GM18858 (cell line): ENCODE measurements at regions not wholly inside any gene's neighbourhood (a gene's known extent, or its start where the extent isn't known, plus 50 kb on each side); places are given as distances from the start of the nearest gene placed in this dataset.
"Not testable (repeated sequence)": the region's sequence is repeated elsewhere in the genome, so short reads cannot be mapped to it uniquely, and the experiment has no call there.

Experiments used
- ATAC-seq: cut with Tn5 transposase; IDR thresholded peaks from one replicate; pipeline ENCODE4 v1.9.1; 2021; ENCODE audit not compliant: unreplicated experiment

DNA sequence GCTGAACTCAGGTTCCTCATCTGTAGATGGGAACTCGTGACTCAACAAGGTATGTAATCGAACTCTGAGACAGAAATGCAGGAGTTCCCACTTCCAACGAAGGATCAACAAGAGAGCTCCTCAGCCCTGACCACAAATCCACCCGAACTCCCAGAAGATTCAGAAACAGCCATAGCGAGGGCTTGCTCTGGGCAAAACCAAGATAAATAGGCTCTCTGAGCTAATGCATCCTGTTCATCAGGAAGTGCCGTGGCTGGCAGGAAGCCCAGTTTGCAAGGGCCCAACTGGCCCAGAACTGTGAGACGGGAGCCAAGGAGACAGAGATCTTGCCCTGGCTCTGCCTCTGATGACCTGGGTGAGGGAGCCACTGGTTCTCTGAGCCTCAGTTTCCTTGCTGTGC, 141.7 kb upstream of the PFKP start:
- no peak for ATAC-seq

DNA sequence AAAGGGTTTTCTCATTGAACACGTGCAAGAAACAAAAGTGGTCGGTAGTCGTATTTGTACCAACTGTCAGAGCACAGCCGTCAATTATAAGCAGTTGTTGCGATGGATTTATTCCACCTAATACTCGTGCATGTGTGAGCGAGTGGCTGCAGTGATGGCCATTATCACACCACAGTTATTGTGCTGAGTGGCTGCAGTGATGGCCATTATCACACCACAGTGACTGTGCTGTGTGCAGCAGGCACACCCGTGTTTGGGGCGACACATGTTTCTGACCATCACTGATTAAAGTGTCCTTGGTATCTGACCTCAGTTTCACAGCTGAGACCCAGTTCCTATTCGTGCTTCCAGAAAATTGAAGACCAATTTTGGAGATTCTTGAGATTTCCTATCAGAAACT, 142.9 kb upstream of the PFKP start:
- ATAC-seq, result no peak

DNA sequence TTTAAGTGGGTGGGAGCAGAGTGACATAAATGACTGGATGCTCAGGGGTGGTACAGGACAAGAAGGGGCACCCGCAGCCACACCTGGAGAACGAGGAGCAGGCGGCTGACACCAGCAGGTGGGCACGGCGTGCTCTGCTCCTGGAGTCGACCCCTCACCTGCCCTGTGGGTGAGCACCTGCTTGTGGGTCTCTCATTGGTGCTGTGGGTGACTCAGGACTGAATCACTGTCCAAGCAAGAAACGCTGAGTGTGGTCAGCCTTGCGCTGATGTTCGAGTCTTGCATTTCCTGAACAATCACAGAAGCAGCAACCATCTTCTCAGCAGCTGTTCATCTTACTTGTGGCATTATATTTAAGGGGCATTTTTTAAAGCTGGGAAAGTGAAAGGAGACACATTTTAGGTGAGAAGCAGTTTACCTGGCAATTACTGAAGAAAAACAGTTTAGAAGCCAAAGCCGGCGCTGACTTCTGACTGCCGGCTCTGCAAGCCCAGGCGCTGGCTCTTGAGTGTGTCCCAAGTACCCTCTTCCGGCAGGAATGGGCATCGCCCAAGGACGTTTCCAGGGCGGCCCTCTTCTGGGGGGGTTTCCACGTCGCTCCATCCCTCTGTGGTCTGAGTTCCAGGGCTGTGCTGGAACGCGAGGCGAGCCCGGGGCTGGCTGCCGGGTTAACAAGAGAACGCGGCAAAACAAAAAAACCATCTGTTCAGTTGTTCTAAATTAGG, 145.2 kb upstream of the PFKP start:
- ATAC-seq, result no peak

DNA sequence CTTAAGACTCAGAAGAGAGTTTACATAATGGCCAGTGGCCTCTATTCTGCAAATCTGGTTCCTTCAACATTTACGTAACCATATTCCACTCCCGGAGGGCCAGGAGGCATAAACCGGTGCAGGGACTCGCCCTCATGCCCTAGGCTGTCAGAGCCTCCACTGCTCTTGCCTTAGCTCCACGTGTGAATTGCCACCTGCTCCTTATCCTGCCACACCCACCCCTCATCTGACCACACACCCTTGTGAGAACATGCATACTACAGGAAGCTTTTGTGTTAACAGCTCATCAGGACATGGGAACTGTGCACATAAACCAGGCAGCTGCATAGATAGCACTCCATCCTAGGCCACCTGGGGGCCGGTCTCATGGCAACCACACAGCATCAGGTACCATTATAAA, 146.7 kb upstream of the PFKP start:
- no peak for ATAC-seq

DNA sequence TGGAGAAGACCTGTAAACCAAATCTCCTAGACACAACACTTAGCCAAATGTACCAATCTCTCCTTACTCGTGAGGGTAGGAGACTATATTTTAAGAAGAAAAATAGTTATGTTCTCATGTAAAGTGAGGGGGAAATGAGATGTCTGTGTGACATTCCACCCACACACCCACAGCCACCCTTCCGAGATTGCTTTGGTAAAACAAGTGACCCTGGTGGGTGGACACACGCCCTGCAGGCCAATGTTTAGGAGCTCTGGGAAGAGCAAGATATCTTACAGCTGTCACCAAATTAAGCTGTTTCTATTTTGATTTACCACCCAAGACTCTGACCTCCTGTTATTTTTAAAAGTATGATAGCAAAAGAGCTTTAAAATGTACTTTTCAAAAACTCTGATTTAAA, 147.2 kb upstream of the PFKP start:
- ATAC-seq, result no peak

DNA sequence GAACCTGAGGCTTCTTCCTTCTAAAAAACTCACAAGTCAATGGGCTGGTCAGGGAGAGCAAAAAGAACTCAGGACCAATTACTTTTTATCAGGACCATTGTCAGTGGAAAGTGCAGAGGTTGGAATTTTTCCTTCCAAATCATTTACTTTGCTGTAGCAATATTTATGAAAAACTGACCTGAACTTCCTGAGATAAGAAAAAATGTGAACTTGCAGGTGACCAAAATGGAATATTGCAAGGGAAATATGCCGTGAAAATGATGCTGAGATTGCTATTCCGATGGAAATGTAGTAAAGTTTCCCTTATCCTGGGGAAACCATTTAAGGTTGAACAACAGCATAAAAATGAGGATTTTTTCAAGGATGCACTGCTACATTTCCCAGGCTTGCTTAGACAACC, 148.3 kb upstream of the PFKP start:
- no peak for ATAC-seq

DNA sequence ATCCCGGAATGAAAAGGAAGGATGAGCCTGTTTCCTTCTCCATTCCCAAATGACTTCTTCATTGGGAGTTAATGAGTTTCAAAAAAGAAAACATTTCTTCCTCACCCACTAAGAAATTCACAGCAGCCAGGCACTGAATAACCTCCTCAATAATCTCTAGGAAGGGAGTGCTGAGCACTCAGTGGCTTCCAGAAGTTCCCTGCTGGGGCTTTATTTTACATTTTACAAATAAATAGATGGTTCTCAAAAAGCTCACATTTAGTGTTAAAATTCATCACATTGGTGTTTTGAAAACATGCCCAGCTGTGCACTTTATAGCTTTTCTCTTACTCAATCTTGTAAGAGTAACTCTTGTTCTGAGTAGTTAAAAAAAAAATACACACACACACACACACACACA, 148.9 kb upstream of the PFKP start:
- ATAC-seq, result no peak

DNA sequence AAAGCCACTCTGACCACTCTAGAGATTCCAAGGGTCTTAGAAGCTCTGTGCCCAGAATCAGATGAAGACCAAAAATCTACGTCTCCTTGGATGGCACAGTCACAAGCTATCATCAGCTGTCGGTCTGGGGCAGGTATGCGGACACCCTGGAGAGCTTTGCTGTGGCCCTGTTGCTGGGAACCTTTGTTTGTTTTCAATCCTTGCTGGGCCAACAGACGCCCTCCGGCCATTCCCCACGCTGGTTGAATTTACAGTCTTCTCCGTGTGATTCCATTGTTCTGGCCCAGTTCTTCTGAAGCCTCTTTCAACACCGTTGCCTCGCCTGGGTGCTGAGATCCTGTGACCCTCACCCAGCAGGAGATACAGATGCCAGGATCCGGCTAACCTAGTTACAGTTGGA, 149.4 kb upstream of the PFKP start:
- no peak for ATAC-seq

DNA sequence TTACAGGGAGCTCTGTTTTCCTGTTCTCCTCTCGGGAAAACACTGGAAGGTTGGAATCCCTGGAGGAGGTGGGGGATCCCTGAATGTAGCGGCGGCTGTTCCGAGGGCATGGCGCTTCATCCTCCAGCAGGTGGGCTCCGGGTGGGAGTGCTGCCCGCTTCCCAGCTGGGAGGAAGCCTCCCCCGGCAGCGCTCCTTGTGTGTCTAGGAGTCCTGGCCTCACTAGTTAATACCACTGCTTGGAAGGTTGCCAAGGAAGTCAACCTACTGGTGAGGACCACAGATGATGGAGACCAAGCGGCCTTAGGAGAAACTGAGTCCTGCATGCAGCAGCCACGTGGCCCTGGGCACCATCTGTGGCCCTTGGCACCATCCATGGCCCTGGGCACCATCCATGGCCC, 151.9 kb upstream of the PFKP start:
- no peak for ATAC-seq

DNA sequence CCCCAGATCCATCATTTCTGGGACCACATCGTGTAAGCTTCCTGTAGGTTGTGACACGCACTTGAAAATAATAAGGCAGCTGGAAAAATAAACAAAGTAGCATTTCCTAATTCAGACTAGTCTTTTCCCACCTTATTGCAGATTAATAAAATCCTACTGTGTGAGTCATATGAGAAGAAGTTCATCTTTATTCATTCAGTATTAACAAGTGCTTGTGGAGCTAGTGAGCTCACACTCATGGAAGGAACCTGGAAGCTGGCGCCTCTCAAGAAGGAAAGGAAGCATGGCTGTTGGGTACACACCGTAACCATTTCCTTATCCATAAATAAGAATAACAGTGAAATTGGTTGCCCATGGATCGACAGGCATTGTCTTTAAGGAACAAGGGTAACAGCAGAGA, 152.6 kb upstream of the PFKP start:
- no peak for ATAC-seq

DNA sequence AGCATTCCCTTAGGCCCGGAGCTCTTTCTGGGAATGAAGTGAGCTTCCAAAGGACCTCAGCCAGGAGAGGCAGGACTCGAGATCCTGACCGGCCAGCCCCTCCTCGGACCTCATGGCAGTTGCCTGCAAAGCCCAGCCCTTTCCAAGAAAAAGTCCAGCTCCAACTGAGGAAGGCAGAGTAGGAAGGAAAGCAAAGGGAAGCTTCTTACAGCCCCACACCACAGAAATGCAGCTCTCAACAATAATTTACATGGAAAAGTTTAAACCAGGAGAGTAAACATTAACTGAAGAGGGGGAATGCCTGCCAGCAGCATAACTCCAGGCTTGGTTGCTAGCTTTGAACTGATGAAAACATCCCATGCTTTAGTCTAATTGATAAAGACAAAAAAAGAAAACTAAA, 153.9 kb upstream of the PFKP start:
- no peak for ATAC-seq

DNA sequence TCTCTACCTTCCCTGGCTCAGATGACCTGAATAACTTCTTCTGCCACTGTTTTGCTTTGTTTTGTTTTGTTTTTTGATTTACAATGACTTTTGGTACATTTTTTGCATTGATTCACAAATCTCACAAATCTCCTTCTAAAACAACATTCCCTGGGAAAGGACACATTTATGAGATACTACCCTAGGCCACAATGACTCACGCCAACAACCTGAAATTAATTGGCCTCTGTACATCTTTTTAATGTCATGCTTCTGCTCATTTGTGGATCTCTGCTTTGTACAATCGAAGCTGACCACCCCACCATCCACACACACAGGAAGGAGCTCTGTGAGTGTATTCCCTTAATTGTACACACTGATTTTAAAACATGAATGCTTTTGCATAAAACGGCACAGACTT, 156.7 kb upstream of the PFKP start:
- no peak for ATAC-seq

DNA sequence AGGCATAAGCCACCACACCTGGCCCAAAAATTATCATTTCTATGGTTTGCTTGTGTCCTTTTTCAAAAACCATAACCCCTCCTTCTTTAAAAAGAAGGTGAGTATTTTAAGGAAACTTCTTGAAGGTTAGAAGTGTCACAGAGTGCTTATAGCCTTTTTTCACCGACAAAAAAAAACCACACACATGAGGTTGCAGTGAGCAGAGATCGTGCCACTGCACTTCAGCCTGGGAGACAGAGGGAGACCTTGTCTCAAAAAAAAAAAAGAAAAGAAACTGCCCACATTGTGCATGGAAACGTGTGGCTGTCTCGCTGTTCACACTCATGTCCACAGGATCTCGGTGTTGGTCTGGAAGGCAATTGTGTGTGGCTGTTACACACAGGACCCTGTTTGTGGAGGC, 157.4 kb upstream of the PFKP start:
- ATAC-seq, result no peak

DNA sequence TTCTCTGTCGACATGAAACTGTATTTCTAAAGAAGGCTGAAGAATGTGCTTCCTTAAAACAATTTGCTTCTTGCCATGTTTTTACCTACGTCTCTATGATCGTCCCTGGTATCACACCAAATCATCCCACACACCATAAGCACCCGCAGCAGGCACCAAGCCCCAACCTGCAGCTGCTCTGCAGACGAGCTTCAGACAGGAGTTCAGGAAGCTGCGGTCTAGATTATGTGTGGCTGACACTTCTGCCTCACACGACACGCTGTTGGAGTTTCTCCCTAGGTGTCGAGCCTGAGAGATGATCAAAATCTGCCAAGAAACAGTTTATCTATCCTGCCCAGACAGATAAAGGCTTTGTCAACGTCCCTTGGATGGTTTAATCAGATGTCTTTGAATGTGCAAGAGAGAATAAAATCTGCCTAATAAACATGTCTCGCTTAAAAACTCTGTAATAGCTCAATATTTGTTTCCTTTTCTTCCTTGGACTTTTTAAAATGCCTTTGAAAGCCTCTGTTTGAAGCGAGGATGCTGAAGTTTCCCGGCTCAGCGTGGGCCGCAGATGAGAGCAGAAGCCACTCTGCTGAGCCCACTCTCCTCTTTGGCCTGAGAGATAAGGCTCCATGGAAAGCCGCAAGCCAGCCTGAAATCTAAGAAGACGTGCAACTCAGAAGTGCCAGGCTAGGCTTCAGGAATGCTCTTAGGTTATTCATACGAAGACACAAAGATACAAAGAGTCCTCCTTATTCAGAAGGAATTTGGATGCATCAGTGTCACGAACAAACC, 158.3 kb upstream of the PFKP start:
- ATAC-seq, result no peak

DNA sequence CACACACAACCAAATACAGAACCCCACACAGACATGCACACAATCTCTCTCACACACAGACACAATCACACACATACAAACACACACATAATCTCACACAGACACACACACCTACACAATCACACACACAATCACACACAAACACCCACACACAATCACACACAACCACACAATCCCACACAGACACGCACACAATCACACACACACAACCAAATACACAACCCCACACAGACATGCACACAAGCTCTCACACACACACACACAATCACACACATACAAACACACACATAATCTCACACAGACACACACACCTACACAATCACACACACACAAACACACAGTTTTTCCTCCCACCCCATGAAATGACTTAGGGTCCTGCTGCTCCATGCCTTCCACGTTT, 160.4 kb upstream of the PFKP start:
- ATAC-seq, result no peak

DNA sequence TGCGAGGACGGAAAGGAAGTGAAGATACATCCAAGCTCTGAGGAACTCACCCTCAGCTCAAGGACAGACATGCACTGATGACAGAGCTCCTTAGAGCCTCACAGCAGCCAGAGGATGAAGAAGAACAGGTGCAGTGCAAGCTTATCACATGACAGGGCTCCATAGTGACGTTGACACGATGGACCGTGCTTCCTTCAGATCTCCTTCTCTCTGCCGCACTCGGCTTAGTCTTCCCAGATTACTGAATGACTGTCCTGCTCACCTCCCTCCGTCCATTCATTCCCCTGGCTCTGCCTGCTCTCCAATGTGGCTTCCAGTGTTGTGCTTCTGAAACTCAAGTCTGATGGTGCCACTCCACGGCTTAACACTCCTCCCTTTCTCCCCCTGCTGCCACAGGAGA, 161.5 kb upstream of the PFKP start:
- ATAC-seq, result no peak

DNA sequence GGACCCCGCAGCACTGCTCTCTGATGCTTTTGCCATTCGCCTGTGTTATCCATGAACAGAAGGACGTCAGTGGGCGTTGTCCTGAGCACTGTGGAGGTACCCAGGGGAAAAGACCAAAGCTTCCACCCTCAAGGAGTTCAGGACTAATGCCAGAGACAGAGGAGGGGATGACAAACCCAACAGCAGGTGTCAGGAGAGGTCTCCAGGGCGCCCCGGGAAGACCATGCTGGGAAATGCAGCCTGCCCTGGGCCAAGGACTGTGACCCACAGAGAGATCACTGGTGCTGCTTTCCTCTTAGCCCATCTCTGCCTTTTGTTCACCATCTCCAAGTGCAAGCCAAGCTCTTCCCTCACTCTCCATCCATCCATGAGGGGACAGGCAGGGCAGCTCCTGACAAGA, 166.8 kb upstream of the PFKP start:
- ATAC-seq, result no peak

DNA sequence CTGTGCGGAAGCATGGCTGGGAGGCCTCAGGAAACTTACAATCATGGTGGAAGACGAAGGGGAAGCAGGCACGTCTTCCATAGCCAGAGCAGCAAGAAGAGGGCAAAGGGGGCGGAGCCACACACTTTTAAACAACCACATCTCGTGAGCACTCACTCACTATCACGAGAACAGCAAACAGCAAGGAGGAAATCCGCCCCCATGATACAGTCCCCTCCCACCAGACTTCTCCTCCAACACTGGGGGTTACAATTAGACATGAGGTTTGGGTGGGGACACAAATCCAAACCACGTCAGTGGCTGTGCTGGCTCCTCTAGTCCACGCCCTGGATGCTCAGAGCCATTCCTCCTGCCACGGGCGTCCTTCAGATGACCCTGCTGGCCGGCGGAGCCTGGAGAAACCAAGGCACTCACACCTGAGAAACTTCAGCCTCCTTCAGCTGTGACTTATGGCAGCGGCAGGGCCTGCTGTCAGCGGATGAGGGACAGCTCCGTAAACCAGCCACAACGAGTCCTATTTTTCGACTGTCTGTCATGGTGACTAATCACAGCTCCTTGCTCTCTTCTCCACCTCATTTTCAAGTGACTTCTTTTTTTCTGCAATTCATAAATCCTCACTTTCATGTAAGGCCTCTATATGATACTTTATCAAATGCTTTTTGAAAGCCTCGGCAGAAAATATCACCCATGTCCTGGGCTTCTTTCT, 167.9 kb upstream of the PFKP start:
- no peak for ATAC-seq

DNA sequence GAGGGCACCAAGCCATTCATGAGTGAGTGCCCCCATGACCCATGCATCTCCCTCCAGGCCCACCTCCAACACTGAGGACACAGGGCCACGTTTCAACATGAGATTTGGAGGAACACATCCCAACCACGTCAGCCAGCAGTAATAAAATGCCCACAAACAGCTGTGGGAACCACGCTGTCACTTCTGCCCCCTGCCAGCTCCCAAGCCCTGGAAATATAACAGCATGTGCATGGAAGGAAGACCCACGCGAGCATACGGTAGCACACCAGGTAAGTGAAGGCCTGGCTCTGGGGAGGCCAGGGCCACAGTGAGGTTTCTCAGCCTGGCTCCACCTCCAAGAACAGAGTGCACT, 168.9 kb upstream of the PFKP start:
- ATAC-seq, result no peak

DNA sequence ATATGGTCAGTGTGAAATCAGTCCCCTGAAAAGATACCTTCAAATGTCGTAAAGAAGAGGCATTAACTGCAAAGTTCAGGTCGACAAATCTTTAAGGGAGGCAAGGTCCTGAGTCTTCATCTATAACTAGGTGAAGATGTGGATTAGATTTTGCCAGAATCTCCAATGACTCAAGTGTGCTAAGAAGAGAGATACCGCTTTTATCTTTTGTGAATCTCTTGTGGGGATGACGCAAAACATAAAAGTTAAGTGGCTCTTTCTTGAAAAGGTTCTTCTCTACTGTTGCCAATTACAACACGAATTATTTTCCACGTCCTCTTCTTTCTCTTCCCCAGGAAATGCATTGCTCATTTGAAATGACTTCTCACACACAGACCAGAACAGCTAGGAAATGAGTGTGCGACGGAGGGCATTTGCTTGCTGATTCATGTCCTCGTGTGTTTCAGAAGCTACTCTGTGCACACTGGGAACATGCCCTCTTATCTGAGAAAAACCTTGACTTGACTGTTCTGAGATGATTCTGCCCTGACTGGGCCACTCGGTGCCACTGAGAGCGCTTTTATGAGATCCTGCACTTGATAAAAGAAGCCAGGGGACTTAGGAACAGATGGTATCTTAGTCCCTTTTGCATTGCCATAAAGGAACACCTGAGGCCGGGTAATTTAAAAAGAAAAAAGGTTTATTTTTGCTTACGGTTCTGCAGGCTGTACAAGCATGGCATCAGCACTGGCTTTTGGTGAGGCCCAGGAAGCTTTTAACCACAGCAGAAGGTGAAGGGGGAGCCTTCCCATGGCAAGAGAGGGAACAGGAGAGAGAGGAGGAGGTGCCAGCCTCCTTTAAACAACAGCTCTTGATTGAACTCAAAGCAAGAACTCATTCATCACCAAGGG, 169.5 kb upstream of the PFKP start:
- ATAC-seq, result no peak

DNA sequence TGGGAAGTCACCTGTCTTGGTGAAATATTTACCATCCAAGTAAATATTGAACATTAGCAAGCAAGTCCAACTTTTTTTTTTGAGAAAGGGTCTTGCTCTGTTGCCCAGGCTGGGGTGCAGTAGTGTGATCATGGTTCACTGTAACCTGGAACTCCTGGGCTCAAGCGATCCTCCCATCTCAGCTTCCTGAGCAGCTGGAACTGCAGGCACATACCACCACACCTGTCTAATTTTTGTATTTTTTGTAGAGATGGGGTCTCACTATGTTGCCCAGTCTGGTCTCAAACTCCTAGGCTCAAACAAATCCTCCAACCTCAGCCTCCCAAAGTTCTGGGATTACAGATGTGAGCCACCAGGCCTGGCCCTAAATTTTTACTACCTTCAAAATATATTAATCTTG, 171.0 kb upstream of the PFKP start:
- ATAC-seq, result not testable (repeated sequence)
